H1 (cell line): ENCODE measurements at regions not wholly inside any gene's neighbourhood (a gene's known extent, or its start where the extent isn't known, plus 50 kb on each side); places are given as distances from the start of the nearest gene placed in this dataset.

Experiments
- BRCA1 ChIP-seq: IDR thresholded peaks from 2 replicates; pipeline ENCODE4 v1.6.1; 2012; ENCODE audit warnings: low read depth, low read length, improper control_type of control experiment
- EZH2 ChIP-seq: fragments of 200-600 bp; sonication (generic); IDR thresholded peaks from 2 replicates; pipeline ENCODE4 v1.7.1; 2012; ENCODE audit warnings: low read depth, mild to moderate bottlenecking, moderate library complexity, low read length, inconsistent platforms; ENCODE audit not compliant: severe bottlenecking
- FOSL1 ChIP-seq: IDR thresholded peaks from 2 replicates; pipeline ENCODE4 v1.6.1; 2011; ENCODE audit warnings: mild to moderate bottlenecking, low read depth, low read length, moderate library complexity; ENCODE audit not compliant: insufficient read depth
- GTF2F1 ChIP-seq: IDR thresholded peaks from 2 replicates; pipeline ENCODE4 v1.6.1; 2012; ENCODE audit warnings: low read depth, low read length, improper control_type of control experiment, borderline replicate concordance
- POLR2A ChIP-seq, 2 experiments: IDR thresholded peaks; 1 replicate in 1 of 2; 2 replicates in 1 of 2; pipeline ENCODE4 v1.6.1; 2011; ENCODE audit warnings: low read depth in 2 of 2, low read length in 2 of 2, mild to moderate bottlenecking in 2 of 2; ENCODE audit errors: control extremely low read depth in 1 of 2
- POLR2AphosphoS5 ChIP-seq: IDR thresholded peaks from 2 replicates; pipeline ENCODE4 v1.6.1; 2011; ENCODE audit warnings: low read depth, low read length
- TAF1 ChIP-seq: IDR thresholded peaks from 2 replicates; pipeline ENCODE4 v1.6.1; 2011; ENCODE audit warnings: mild to moderate bottlenecking, low read depth, low read length
- TF ChIP-seq, protein P1 (sequence below), 3 experiments: IDR thresholded peaks; 1 replicate in 2 of 3; 2 replicates in 1 of 3; pipeline versions ENCODE4 v1.5.1 to v1.6.1; 2011; ENCODE audit warnings: low read length in 3 of 3, mild to moderate bottlenecking in 3 of 3, inconsistent platforms in 2 of 3, low read depth in 1 of 3, moderate library complexity in 1 of 3; ENCODE audit not compliant: insufficient read depth in 1 of 3; ENCODE audit errors: control extremely low read depth in 1 of 3
- TF ChIP-seq, protein P2 (sequence below): IDR thresholded peaks from 2 replicates; pipeline ENCODE4 v1.6.1; 2011; ENCODE audit warnings: low read depth, mild to moderate bottlenecking, low read length; ENCODE audit not compliant: insufficient read depth

GRCh38 chr2:147384659-147385058 is 460.2 kb upstream of the ACVR2A start:
- TF ChIP-seq EZH2: no peak
- TF ChIP-seq FOSL1: no peak
- TF ChIP-seq, protein P1, sequence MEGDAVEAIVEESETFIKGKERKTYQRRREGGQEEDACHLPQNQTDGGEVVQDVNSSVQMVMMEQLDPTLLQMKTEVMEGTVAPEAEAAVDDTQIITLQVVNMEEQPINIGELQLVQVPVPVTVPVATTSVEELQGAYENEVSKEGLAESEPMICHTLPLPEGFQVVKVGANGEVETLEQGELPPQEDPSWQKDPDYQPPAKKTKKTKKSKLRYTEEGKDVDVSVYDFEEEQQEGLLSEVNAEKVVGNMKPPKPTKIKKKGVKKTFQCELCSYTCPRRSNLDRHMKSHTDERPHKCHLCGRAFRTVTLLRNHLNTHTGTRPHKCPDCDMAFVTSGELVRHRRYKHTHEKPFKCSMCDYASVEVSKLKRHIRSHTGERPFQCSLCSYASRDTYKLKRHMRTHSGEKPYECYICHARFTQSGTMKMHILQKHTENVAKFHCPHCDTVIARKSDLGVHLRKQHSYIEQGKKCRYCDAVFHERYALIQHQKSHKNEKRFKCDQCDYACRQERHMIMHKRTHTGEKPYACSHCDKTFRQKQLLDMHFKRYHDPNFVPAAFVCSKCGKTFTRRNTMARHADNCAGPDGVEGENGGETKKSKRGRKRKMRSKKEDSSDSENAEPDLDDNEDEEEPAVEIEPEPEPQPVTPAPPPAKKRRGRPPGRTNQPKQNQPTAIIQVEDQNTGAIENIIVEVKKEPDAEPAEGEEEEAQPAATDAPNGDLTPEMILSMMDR (IDR thresholded peaks at IDR 0.05; ENCODE audit: control extremely low read depth in 1 of 3, insufficient read depth in 1 of 3, low read depth in 1 of 3, low read length in 3 of 3): no peak
- no peak for TF ChIP-seq POLR2A (IDR thresholded peaks at IDR 0.05; ENCODE audit: control extremely low read depth in 1 of 2, low read depth in 2 of 2, low read length in 2 of 2)
- no peak for TF ChIP-seq BRCA1
- TF ChIP-seq POLR2AphosphoS5: no peak
- no peak for TF ChIP-seq GTF2F1
- TF ChIP-seq, protein P2, sequence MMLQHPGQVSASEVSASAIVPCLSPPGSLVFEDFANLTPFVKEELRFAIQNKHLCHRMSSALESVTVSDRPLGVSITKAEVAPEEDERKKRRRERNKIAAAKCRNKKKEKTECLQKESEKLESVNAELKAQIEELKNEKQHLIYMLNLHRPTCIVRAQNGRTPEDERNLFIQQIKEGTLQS: no peak
- no peak for TF ChIP-seq TAF1
